T-cell (primary cell): ENCODE measurements at regions not wholly inside any gene's neighbourhood (a gene's known extent, or its start where the extent isn't known, plus 50 kb on each side); places are given as distances from the start of the nearest gene placed in this dataset.

ENCODE experiments used
- ATAC-seq, 4 experiments: fragments of 200-7000 bp in 3 of 4; fragments of 150-1000 bp in 1 of 4; cut with Tn5 transposase; replicated peaks in 1 of 4; 1 replicate in 3 of 4; 2 replicates in 1 of 4; pipeline ENCODE4 v1.10.0; 2021; ENCODE audit warnings: moderate library complexity in 3 of 4, mild to moderate bottlenecking in 2 of 4, moderate number of reproducible peaks in 1 of 4
- CTCF ChIA-PET, 2 donors: fragments of 300-600 bp; sonication (Branson Sonifier 250); formaldehyde crosslinking; loops; one replicate each; lab custom pipeline; 2022; ENCODE audit warnings: antibody characterized with exemption in 2 of 2; lab: Charles Lee
- POLR2A ChIA-PET, 2 donors: fragments of 300-600 bp; sonication (Branson Sonifier 250); formaldehyde crosslinking; loops; one replicate each; lab custom pipeline; 2022; ENCODE audit warnings: antibody characterized with exemption in 2 of 2; lab: Charles Lee
- DNase-seq, 35 experiments: peaks; one replicate each; pipeline versions ENCODE4 v3.0.0 to v3.0.0-alpha.2; 2013 to 2023
- H3K27ac ChIP-seq: one replicate; pipeline ENCODE4 v1.5.1; 2013; ENCODE audit warnings: low read length
- H3K27me3 ChIP-seq, 2 experiments: replicated peaks in 1 of 2; 1 replicate in 1 of 2; 2 replicates in 1 of 2; pipeline versions ENCODE4 v1.6.1 to v1.7.0; 2013; ENCODE audit warnings: low read length in 1 of 2, mixed read lengths in 1 of 2; ENCODE audit not compliant: control insufficient read depth in 2 of 2, insufficient read depth in 2 of 2; ENCODE audit errors: extremely low read depth in 1 of 2
- H3K36me3 ChIP-seq, 2 donors: 1 replicate in 1 of 2; 2 replicates in 1 of 2; pipeline versions ENCODE4 v1.6.1 to v1.7.0; 2013; ENCODE audit warnings: low read length in 1 of 2; ENCODE audit not compliant: control insufficient read depth in 2 of 2, insufficient read depth in 1 of 2; ENCODE audit errors: extremely low read depth in 1 of 2
- H3K4me1 ChIP-seq, 2 experiments: 1 replicate in 1 of 2; 2 replicates in 1 of 2; pipeline versions ENCODE4 v1.6.1 to v1.7.0; 2013; ENCODE audit warnings: low read length in 2 of 2, mixed read lengths in 1 of 2; ENCODE audit not compliant: insufficient read depth in 2 of 2, control insufficient read depth in 1 of 2; ENCODE audit errors: extremely low read depth in 1 of 2
- H3K4me3 ChIP-seq, 2 donors: 1 replicate in 1 of 2; 2 replicates in 1 of 2; pipeline versions ENCODE4 v1.5.1 to v1.7.0; 2013; ENCODE audit warnings: mild to moderate bottlenecking in 2 of 2, low read length in 1 of 2, moderate library complexity in 1 of 2; ENCODE audit not compliant: control insufficient read depth in 1 of 2; ENCODE audit errors: extremely low read depth in 1 of 2
- H3K9me3 ChIP-seq: 2 replicates; pipeline ENCODE4 v1.7.0; 2013
- H3K27ac Mint-ChIP-seq, 2 donors: one replicate each; pipeline ENCODE4 v1.8.0; 2020 to 2021; ENCODE audit warnings: mild to moderate bottlenecking in 2 of 2, mixed read lengths in 2 of 2
- H3K27me3 Mint-ChIP-seq, 2 donors: one replicate each; pipeline ENCODE4 v1.8.0; 2021 to 2022; ENCODE audit warnings: mixed read lengths in 2 of 2
- H3K36me3 Mint-ChIP-seq: one replicate; pipeline ENCODE4 v1.8.0; 2021; ENCODE audit warnings: mixed read lengths
- H3K4me1 Mint-ChIP-seq, 3 donors: one replicate each; pipeline ENCODE4 v1.8.0; 2020 to 2022; ENCODE audit warnings: mixed read lengths in 3 of 3, mild to moderate bottlenecking in 1 of 3
- H3K4me3 Mint-ChIP-seq, 3 donors: one replicate each; pipeline ENCODE4 v1.8.0; 2020 to 2022; ENCODE audit warnings: mild to moderate bottlenecking in 3 of 3, mixed read lengths in 3 of 3, moderate library complexity in 3 of 3
- H3K9me3 Mint-ChIP-seq, 3 donors: one replicate each; pipeline ENCODE4 v1.8.0; 2020 to 2022; ENCODE audit warnings: mixed read lengths in 3 of 3
- WGBS: methylation state at CpG from one replicate; pipeline ENCODE4 v1.1.5; 2013; ENCODE audit warnings: missing lambda C conversion rate; ENCODE audit not compliant: insufficient coverage; 5-methylcytosine and 5-hydroxymethylcytosine counted together

GRCh38 chr13:107331359-107331758 lies 763.4 kb upstream of the ARGLU1 start:
- Mint-ChIP-seq H3K9me3 (peaks cover 0 to 15% (median 0%) of the 10 kb centered on the region in 3 donors), H3K4me1 (no peaks in the 10 kb centered on the region), H3K4me3 (no peak overlapping the region), H3K36me3 (no peaks in the 10 kb centered on the region), H3K27me3 (no peaks in the 10 kb centered on the region), H3K27ac (no peak overlapping the region)
- Histone ChIP-seq H3K4me3 (no peak overlapping the region), H3K9me3 (no peaks in the 10 kb centered on the region), H3K4me1 (no peaks in the 10 kb centered on the region), H3K36me3 (no peaks in the 10 kb centered on the region), H3K27ac (no peak overlapping the region), H3K27me3 (no peaks in the 10 kb centered on the region)
- no CpG with 5 or more reads among the region's 5 CpGs for WGBS
- no peak for ATAC-seq
- ChIA-PET CTCF (no interaction called here), POLR2A (no interaction called here)
- DNase-seq, result no peak

- no CpG with 5 or more reads among the region's 3 CpGs for WGBS
- DNase-seq (no peak), ATAC-seq (no peak)
- no peak overlapping the region for H3K27ac Mint-ChIP-seq
- H3K27me3 Mint-ChIP-seq, result no peaks in the 10 kb centered on the region
- H3K36me3 ChIP-seq, result no peaks in the 10 kb centered on the region
- H3K4me3 ChIP-seq, result no peak overlapping the region
- no peaks in the 10 kb centered on the region for H3K4me1 Mint-ChIP-seq
- no peak overlapping the region for H3K27ac ChIP-seq
- no peaks in the 10 kb centered on the region for H3K4me1 ChIP-seq
- H3K4me3 Mint-ChIP-seq, result no peak overlapping the region
- H3K36me3 Mint-ChIP-seq, result no peaks in the 10 kb centered on the region
- POLR2A ChIA-PET, result no interaction called here
- H3K9me3 Mint-ChIP-seq, result peaks cover 0 to 15% (median 0%) of the 10 kb centered on the region in 3 donors
- CTCF ChIA-PET, result no interaction called here
- H3K9me3 ChIP-seq, result no peaks in the 10 kb centered on the region
- H3K27me3 ChIP-seq, result no peaks in the 10 kb centered on the region
Observed at GRCh38 chr13:107330484-107330883, 762.5 kb upstream of the ARGLU1 start.

- Mint-ChIP-seq H3K4me3 (no peak overlapping the region), H3K4me1 (no peaks in the 10 kb centered on the region), H3K27me3 (no peaks in the 10 kb centered on the region), H3K9me3 (peaks cover 0 to 13% (median 0%) of the 10 kb centered on the region in 3 donors), H3K36me3 (no peaks in the 10 kb centered on the region), H3K27ac (no peak overlapping the region)
- 39% methylated on average over 2 of the region's 5 CpGs for WGBS
- ChIA-PET POLR2A (no interaction called here), CTCF (no interaction called here)
- Histone ChIP-seq H3K9me3 (no peaks in the 10 kb centered on the region), H3K4me1 (no peaks in the 10 kb centered on the region), H3K4me3 (no peak overlapping the region), H3K27me3 (no peaks in the 10 kb centered on the region), H3K36me3 (no peaks in the 10 kb centered on the region), H3K27ac (no peak overlapping the region)
- DNase-seq, result no peak
- no peak for ATAC-seq
Observed at GRCh38 chr13:107329991-107330390, 762.1 kb upstream of the ARGLU1 start.

- ATAC-seq (no peak), DNase-seq (no peak)
- H3K9me3 Mint-ChIP-seq, result peaks cover 0 to 6% (median 5%) of the 10 kb centered on the region in 3 donors
- no peak overlapping the region for H3K4me3 Mint-ChIP-seq
- Histone ChIP-seq H3K9me3 (no peaks in the 10 kb centered on the region), H3K36me3 (no peaks in the 10 kb centered on the region), H3K27ac (no peak overlapping the region), H3K4me1 (no peaks in the 10 kb centered on the region), H3K27me3 (no peaks in the 10 kb centered on the region), H3K4me3 (no peak overlapping the region)
- WGBS, result no CpG with 5 or more reads among the region's 2 CpGs
- no peaks in the 10 kb centered on the region for H3K27me3 Mint-ChIP-seq
- H3K4me1 Mint-ChIP-seq, result no peaks in the 10 kb centered on the region
- no peak overlapping the region for H3K27ac Mint-ChIP-seq
- CTCF ChIA-PET, result no interaction called here
- no peaks in the 10 kb centered on the region for H3K36me3 Mint-ChIP-seq
- POLR2A ChIA-PET, result no interaction called here
Observed at GRCh38 chr13:107324416-107325204, 756.7 kb upstream of the ARGLU1 start.

- no peak overlapping the region for H3K4me3 ChIP-seq
- ChIA-PET POLR2A (no interaction called here), CTCF (no interaction called here)
- Mint-ChIP-seq H3K4me1 (no peaks in the 10 kb centered on the region), H3K36me3 (no peaks in the 10 kb centered on the region), H3K27ac (no peak overlapping the region), H3K4me3 (no peak overlapping the region), H3K9me3 (peaks cover 0 to 6% (median 3%) of the 10 kb centered on the region in 3 donors), H3K27me3 (no peaks in the 10 kb centered on the region)
- no peaks in the 10 kb centered on the region for H3K36me3 ChIP-seq
- no peaks in the 10 kb centered on the region for H3K27me3 ChIP-seq
- H3K9me3 ChIP-seq, result no peaks in the 10 kb centered on the region
- no peaks in the 10 kb centered on the region for H3K4me1 ChIP-seq
- no CpG with 5 or more reads among the region's 2 CpGs for WGBS
- no peak for DNase-seq
- no peak overlapping the region for H3K27ac ChIP-seq
- ATAC-seq, result no peak
Observed at GRCh38 chr13:107322228-107322627, 754.3 kb upstream of the ARGLU1 start.

GRCh38 chr13:107305178-107305577 lies 737.2 kb upstream of the ARGLU1 start:
- ATAC-seq (no peak), DNase-seq (no peak)
- Histone ChIP-seq H3K4me3 (no peak overlapping the region), H3K9me3 (no peaks in the 10 kb centered on the region), H3K36me3 (no peaks in the 10 kb centered on the region), H3K27me3 (no peaks in the 10 kb centered on the region), H3K27ac (no peak overlapping the region), H3K4me1 (no peaks in the 10 kb centered on the region)
- no peaks in the 10 kb centered on the region for H3K36me3 Mint-ChIP-seq
- WGBS, result no CpG with 5 or more reads among the region's 1 CpG
- H3K27ac Mint-ChIP-seq, result no peak overlapping the region
- no peaks in the 10 kb centered on the region for H3K4me1 Mint-ChIP-seq
- peaks cover 2 to 9% (median 5%) of the 10 kb centered on the region in 3 donors for H3K9me3 Mint-ChIP-seq
- POLR2A ChIA-PET, result no interaction called here
- no peak overlapping the region for H3K4me3 Mint-ChIP-seq
- no peaks in the 10 kb centered on the region for H3K27me3 Mint-ChIP-seq
- CTCF ChIA-PET, result no interaction called here
